IPS DF 4.7 (cell line): ENCODE measurements at regions not wholly inside any gene's neighbourhood (a gene's known extent, or its start where the extent isn't known, plus 50 kb on each side); places are given as distances from the start of the nearest gene placed in this dataset.
"Not testable (repeated sequence)": the region's sequence is repeated elsewhere in the genome, so short reads cannot be mapped to it uniquely, and the experiment has no call there.

Experiments
- DNase-seq: peaks from one replicate; pipeline ENCODE4 v3.0.0-alpha.2; 2013; ENCODE audit warnings: low spot score; ENCODE audit errors: extremely low read depth

DNA sequence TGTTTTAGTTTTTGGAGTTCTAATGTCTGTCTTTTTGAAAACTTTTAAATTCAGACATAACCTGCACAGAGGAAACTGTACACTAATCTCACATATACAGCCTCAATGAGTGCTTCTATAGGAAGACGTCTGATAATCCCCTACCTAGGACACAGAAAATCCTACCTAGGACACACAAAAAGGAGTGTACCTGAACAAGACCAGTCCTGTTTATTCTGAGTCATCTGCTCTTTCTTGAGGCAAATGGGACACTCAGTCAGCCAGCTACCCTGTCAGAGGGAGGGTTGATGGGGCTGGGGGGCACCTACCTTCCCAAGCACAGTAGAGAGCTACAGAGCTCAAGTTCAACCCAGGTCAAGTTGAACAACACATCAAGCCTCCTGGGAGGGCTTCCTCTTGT, 346.6 kb upstream of the NCAM1 start:
- DNase-seq = no peak

DNA sequence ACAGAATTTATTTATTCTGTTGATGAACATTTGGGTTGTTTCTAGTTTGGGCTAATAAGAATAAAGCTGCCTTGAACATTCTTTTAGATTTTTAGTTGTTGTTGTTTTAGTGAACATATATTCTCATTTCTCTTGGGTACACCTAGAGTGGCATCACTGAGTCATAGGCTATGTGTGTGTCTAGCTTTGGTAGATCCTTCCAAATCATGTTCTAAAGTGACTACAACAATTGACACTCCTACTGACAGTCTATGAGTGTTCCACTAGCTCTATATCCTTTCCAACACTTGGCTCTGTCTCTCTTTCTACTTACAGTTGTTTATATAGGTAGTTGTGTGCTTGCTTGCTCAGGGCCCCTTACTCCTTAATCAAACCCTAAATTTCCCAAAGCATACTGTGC, 346.0 kb upstream of the NCAM1 start:
- no peak for DNase-seq

DNA sequence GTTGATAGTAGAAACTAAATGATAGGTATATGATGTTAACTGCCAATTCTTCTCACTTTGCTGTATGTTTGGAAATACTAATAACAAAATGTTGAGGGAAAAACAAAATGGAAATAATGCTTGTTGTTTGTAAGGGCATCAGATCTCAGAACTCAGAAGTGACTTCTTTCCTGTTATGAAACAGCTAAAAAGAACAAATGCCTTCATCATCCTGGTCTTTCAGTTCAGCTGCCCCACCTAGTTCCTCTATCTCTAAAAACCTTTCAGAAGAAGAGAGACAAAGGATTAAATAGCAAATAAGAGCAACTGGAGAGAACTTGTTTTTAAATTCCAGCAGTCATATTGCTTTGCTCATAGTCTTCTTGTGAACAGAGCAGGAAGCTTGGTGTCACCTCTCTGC, 345.3 kb upstream of the NCAM1 start:
- DNase-seq = no peak

DNA sequence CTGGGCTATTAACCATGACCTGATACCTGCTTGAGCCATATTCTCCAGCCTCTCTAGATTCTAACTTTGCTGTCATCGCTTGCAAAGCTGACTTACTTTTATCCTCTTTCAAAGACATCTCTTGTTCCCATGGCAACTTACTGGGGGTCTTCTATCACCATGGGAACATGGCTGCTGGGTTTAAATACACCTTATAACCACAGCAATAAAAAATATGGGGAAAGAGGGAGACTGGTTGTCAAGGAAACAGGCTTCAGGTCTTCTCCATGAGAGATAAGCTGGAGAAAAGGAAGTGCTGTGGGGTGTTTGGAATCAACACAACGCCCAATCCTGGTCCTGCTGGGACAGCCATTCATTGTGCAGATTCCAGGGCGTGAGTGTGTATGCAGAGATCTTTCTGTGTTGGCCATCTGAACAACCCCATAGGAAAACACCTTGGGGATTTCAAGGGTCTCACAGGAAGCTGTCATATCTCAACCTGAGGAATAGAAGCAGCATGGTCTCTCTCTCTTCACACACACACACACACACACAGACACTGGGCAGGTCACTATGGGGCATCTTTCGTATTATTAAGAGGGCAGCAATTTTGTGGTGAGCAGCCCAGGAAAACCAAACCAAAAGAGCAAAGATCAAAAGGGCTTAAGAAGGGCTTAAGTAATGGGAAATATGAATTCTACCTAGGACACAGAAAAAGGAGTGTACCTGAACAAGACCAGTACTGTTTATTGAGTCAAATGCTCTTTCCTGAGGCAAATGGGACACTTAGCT, 344.7 kb upstream of the NCAM1 start:
- no peak for DNase-seq

DNA sequence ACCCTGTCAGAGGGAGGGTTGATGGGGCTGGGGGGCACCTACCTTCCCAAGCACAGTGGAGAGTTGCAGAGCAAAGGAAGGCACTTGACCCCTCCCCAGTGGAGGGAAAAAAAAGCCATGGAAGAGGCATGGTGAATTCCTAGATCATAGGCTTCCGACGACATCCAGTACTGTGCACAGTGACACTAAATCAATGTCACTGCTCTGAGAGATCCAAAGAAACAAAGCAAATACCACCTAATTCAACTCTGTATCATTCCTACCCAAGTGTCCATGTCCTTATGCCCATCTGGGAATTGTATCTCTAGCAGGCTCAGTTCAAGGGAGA, 344.2 kb upstream of the NCAM1 start:
- DNase-seq = no peak

DNA sequence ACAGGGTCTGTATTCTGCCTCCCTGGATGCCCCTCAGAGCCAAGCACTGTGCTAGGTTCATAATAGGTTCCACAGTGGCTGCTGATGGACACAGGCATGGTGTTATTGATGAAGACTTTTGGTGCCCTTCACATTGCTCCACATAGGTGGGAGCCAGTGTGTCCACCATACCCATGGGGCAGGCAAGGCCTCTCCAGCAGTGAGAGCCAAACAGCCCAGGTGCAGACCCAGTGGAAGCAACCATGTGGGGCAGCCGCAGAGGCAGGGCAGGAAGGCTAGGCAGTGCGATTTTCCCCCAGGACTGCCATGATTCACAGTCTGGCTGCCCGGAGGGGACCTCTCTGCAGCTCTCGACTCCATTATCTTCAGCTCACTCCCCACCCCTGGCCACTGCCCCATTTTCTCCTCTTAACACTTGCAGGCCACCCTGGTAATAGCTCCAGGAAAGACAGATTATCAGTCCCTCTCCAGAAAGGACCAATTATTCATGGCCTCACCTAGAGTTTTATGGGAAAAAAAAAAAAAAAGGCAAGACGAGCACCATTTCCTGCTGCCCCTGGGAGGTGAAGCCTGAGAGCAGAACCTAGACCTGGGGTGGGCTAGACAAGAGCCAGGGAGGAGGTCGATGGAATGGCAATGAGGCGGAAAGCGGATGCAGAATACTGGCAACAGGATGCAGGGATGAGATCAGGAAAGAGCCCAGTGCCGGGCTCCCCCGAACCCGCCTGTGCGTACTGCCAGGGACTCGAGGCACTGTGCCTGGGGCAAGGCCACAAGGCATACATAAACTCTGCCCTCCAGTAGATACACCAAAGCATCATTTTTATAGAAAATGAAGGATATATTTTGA, 343.0 kb upstream of the NCAM1 start:
- no peak for DNase-seq

DNA sequence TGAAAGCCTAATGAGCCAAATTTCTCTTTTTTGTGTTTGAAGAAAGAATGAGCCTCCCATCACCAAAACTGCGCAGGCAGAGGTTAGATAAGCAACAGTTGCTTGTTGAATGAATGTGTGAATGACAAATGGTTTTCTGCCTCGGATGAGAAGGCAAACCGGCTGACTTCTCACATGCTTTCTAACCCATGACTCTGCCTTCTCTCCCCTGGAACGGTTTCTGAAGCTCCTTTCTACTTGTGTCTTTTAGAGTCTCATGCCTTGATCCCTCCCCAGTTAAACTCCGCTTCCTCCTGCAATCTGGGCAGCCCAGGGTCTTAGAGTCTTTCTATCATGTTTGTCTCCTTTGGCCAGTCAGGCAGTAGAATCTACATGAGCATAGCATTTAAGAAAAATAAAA, 342.1 kb upstream of the NCAM1 start:
- DNase-seq = no peak

DNA sequence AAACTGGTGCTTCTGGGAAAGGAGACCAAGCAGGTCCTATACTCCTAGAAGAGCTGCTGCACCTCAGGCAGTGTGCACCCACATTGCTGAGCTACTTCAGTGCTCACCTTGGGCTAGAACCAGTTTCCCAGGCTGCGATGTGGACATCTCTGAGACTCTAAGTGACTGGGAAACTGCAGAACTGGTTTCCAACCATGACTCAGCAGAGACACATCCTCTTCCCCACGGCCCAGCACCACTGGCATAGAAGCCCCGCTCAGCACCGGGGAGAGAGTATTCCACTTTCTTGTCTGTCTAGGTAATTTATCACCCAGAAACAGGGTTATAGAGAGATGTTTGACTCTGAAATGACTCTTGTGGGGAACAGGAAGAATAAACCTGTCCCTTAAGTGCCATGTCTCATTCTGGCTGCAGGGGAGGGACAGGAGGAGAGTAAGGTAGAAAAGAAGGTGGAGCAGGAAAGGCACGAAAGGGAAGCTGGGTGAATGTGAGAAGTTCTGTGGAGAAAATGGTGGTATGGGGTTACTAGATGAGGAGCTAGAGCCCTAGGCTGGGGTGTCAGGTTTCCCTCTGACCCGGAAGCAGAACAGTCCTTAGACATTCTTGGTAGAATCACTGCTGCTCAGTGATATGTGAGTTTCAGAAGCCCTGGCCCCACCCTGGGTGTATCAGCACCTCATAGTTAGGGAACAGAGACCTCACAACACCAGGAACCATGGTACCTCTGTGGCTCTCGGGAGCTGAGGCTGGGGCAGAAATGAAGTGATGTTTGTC, 340.4 kb upstream of the NCAM1 start:
- DNase-seq = no peak

DNA sequence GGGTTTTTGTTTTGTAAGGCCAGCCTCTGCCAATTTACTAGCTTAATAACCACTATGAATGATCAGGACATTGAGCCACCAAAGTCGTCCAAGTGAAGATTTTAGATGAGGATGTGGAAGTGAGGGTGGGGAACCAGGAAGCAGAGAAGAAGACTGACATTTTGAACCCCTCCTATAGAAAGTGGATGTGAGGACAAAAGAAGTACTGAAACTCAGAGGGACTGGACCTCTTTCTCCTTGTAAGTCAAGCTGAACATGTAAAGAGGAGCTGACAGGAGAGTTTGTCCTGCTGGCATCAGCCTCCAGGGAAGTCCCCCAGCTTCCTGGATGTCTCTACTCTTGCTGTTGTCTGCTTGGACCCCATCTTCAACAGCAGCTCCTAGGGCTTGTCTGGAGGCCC, 338.2 kb upstream of the NCAM1 start:
- no peak for DNase-seq

DNA sequence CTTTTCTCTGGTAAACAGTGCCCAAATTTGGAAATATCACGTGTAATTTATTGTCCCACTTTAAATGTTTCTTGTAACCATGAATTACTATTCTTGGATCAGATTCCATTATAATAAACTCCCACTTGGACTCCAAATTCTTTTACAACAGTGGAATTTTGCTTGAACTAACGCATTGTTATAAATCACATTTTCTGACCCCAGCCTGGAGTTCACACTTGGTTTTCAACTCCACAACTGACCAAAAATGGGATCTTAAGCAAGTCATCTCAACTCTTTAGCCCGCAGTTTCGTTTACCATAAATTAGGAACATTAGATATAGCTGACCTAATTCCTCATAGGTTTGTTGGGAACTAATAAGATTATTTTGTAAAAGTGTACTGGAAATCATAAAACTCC, 336.8 kb upstream of the NCAM1 start:
- no peak for DNase-seq

DNA sequence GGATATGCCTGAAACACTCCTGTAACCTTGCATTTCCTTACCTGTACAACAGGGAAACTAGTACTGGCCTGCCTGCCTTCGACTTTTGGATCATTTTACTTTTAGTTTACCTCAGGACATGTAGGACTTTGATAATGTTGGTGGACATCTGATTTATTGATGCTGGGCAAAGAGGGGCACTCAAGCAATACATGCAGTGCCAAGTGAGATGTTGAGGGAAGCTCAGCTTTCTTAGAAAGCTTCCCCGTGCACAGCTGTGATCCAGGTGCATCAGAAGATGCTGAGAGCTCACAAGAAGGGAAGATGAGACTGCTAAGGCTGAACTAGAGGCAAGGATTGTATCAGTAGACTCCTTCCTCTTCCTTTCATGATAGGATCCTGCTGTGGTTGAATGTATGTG, 336.2 kb upstream of the NCAM1 start:
- DNase-seq = not testable (repeated sequence)

DNA sequence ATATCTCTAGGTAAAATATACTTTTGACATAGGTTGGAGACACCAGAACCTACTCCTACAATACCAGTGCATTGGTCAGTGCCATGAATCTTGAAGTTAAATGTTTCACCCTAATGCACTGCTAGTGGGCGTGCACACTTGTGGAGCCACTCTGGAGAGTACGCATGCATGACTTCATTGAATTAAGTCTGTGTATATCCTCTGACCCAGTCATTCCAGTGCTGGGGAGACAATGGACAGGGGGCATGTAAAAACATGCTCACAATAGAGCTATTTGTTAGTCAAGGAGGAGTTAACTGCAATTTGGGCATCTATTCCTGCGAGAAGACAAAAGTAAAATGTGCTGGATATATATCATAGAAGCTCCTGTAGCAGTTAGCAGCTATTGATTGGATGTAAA, 335.4 kb upstream of the NCAM1 start:
- no peak for DNase-seq

DNA sequence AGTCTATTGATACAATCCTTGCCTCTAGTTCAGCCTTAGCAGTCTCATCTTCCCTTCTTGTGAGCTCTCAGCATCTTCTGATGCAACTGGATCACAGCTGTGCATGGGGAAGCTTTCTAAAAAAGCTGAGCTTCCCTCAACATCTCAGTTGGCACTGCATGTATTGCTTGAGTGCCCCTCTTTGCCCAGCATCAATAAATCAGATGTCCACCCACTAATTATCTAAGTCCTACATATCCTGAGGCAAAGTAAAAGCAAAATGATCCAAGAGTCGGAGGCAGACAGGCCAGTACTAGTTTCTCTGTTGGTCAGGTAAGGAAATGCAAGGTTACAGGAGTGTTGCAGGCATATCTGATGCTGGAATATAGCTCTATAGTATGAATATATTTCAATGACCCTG, 334.5 kb upstream of the NCAM1 start:
- DNase-seq = no peak

DNA sequence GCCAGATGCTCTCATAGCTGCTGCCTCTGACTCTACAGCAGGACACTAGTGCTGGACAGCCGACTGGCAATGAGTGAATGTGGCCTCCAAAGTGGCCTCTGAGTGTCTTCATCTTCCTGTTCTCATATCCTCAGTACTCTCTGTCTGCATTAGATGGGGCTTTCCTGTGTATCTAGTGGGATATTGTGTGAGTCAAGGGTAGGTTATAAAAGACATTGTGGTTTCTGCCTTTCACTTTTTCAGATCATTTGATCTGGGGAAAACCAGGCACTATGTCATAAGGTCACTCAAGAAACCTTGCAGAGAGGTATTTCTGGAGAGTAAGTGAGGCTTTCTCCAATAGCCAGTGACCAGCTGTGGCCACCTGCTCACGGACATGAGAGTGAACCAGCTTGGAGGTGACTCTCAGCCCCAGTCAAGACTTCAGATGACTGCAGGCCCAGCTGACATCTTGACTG, 333.6 kb upstream of the NCAM1 start:
- DNase-seq = no peak

DNA sequence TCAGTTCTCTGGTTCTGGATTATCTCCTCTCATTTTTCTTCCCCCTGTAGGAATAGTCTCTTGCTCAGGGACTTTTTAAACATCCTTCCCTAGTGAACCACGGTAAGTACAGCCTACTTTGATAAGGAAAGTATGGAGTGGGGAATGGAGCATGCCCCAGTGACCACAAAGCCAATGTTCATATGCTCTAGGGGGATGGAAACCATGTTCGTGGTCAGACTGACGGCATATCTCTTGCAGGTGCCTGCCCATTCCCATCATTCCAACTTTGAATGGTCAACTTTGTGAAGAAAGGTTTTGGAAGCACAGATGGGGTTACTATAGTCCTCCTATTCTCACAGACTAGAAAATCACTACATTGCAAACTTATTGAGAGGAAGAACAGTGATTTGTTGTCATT, 332.5 kb upstream of the NCAM1 start:
- no peak for DNase-seq

DNA sequence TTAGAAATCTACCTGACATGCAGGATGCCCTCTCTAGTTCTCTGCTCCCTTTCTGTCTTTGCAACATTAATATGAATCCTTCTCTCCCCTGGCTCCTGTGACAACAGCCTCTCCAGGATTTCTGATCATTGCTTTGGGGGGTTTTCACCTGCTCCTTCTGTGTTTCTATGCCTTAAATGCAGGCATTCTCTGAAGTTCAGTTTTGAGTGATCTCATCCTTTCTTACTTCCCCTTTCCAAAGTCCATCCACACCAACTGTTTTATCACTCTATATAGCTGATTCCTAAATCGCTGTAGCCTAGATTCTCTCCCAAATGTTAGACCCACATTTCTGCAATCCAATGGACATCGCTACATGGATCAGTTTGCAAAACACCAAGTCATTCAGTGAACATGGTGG, 330.7 kb upstream of the NCAM1 start:
- no peak for DNase-seq

DNA sequence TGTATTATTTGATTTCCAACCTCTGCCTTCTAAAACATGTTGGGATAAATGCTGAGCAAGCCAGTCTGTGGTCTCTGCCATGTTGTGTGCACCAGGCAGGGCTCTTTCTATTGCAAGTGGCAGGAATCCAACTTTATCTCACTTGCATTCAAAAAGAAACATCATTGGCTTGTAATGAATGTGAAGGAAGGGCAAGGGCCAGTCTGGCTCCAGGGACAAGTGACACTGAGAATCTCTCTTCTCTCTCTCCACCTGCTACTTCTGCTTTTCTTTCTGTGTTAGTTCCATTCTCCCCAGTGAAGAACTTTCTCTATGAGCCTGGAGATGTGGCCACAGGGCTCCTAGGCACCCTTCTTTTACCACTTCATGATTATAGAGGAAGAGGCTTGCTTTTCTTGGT, 329.9 kb upstream of the NCAM1 start:
- no peak for DNase-seq

DNA sequence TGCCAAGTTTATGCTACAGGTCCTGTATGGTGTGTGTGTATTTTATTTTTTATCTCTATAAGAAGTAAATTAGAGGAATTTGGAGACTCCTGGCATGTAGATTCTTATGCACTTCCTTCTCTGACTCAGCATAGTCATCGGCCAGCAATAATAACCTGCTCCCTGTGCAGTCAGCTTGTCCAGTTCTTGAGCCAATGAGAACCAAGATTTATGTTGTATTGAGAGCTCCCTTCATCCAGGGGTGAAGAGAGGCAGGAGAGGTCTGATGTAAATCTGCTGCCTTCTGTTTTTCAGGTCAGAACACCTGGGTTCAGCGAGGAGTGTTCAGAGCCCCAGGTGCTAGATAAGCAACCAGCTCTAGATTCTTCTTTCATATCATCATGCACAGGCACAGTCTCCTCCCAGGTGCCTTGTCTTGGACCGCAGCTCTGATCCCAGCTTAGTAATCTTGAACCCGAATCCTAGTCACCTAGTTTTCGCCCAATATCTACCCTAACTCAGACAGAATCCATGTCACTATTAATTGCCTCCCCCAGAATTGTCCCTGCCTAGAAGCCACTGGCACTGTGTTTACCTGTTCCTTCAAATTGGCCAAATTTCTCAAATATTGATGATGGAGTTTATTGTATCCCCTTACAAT, 328.2 kb upstream of the NCAM1 start:
- no peak for DNase-seq

DNA sequence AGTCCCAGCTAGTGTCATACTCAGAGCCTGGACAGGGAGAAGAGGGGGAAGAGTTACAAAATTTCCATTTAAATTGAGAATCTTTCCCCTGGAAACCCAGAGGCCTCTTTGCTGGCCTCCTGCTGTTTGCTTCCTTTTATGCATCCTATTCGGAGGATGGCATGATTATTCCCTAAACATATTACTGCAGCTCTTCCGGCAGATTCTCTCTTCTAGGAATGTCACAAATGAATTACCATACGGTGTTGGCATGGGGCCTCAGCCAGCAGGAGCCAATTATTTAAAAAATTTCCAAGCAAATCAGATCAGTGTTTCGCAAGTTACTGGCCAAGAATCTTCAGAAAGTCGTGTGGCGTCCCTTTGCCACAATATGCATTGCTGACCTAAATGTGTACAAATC, 326.7 kb upstream of the NCAM1 start:
- no peak for DNase-seq

DNA sequence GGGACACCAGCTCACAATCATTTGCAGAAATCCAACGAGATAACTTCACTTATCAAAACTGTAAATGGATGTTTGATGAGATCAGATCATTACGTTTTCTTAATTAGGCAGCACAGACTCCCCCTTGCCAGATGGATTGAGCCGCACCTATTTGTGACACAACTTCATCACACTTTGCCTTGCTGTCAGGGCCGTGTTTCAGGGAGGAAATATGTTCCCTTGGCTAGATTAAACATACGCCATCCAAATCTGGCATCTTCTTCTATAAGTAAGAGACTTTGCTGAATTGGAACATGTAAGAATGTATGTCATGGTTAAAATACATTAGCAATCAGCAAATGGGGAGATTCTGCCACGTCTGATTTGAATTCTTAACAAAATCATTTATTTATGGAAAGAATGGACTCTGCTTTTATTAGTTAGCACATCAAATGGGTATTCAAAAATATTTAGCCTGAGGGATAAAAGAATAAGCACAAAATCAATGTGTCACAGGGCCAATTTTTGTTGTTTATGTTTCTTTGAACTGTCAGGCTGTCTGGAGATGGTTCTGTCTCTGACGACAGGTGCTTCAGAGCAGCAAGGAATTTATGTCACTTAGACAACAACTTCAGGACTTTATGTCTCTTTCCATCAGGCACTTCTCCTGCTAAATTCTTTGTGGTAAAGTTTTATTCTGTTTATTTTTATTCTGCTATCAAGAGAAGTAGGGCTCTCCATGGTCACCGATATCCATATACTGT, 326.1 kb upstream of the NCAM1 start:
- DNase-seq = no peak

DNA sequence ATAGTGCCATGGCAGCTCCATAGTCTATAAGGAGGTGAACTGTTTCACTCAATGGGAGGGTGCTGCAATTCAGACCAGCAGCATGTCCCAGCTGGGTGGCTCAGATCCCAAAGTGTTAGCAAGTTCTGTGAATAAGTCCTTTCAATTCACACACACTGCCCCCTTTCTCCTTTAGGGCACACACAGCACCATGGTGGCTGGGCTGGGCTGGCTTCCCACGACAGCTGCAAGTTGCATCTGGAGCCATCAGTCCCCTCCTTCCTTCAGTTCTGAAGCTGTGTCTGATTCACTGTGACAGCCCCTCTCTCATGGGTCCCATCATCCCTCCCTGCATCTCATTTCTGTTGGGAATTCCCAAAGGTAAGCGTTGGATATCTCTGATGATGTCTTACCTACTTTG, 324.1 kb upstream of the NCAM1 start:
- no peak for DNase-seq
